Mammary epithelial cell (primary cell): ENCODE measurements at regions not wholly inside any gene's neighbourhood (a gene's known extent, or its start where the extent isn't known, plus 50 kb on each side); places are given as distances from the start of the nearest gene placed in this dataset.

ENCODE experiments used
- EZH2 ChIP-seq: IDR thresholded peaks from 2 replicates; pipeline ENCODE4 v1.6.1; 2012; ENCODE audit warnings: low read length, inconsistent platforms, borderline replicate concordance
- TF ChIP-seq, protein P1 (sequence below), 2 donors: IDR thresholded peaks in 1 of 2; conservative IDR thresholded peaks in 1 of 2; 2 replicates each; pipeline ENCODE4 v1.5.1; 2011 to 2012; ENCODE audit warnings: inconsistent platforms in 2 of 2, low read length in 2 of 2, mild to moderate bottlenecking in 2 of 2, control low read depth in 1 of 2, low read depth in 1 of 2; ENCODE audit not compliant: insufficient read depth in 1 of 2; ENCODE audit errors: extremely low read depth in 1 of 2

DNA sequence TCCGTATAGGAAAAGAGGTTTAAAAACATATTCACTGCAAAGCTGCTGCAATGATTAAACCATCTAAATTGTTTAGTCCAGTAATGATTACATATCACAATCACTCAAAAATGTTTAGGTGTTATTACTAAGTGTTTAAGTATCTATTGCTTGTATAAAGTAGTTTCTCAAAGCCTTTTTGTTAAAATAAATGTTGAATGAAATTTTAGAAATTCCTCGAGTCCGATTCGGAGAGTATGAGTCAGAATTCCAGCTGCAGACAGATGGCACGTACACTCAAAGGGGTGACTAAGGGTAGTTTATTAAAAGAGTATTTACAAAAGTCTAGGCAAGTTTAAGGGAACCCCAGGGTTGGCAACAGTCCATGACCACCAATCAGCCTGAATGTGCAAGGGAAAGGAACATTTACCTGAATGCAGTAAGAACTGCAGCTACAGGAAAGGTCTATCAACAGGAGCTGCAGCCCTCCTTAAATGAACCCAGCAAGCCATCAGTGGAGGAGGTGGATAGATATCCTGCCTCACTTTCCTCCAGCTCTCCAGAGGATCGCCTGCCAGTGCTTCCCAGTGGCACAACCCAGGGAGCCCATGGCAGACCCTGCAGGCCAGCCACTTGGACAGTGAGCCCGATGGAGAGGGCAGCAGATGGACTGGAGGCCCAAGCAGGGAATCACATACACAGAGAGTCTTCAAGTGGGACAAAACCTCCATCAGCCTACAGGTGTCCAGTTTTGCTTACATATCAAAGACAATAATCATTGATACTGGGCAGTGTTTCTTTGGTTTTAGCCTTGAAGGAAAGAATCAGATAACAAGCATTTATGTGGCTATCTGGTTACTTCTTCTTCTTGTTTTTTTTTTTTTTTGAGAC lies 92.1 kb upstream of the SLC44A3 start:
- TF ChIP-seq, protein P1, sequence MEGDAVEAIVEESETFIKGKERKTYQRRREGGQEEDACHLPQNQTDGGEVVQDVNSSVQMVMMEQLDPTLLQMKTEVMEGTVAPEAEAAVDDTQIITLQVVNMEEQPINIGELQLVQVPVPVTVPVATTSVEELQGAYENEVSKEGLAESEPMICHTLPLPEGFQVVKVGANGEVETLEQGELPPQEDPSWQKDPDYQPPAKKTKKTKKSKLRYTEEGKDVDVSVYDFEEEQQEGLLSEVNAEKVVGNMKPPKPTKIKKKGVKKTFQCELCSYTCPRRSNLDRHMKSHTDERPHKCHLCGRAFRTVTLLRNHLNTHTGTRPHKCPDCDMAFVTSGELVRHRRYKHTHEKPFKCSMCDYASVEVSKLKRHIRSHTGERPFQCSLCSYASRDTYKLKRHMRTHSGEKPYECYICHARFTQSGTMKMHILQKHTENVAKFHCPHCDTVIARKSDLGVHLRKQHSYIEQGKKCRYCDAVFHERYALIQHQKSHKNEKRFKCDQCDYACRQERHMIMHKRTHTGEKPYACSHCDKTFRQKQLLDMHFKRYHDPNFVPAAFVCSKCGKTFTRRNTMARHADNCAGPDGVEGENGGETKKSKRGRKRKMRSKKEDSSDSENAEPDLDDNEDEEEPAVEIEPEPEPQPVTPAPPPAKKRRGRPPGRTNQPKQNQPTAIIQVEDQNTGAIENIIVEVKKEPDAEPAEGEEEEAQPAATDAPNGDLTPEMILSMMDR (conservative IDR thresholded peaks at IDR 0.05 in 1 of 2, IDR thresholded peaks at IDR 0.05 in 1 of 2; ENCODE audit: extremely low read depth in 1 of 2, insufficient read depth in 1 of 2, low read depth in 1 of 2, low read length in 2 of 2): no peak
- TF ChIP-seq EZH2: no peak
